BJ (cell line): ENCODE measurements at regions not wholly inside any gene's neighbourhood (a gene's known extent, or its start where the extent isn't known, plus 50 kb on each side); places are given as distances from the start of the nearest gene placed in this dataset.

ENCODE experiments used
- CTCF ChIA-PET: fragments of 350-600 bp; formaldehyde crosslinking; extraction: SDS; loops from one replicate; lab custom pipeline; 2021; ENCODE audit warnings: antibody characterized with exemption, inconsistent platforms; lab: Yijun Ruan, JAX
- POLR2A ChIA-PET: fragments of 300-600 bp; sonication (Branson Sonifier 250); formaldehyde crosslinking; extraction: SDS; loops from one replicate; lab custom pipeline; 2021; ENCODE audit warnings: antibody characterized with exemption; lab: Charles Lee
- DNase-seq: peaks from one replicate; pipeline ENCODE4 v3.0.0-alpha.2; 2011; ENCODE audit warnings: low read depth
- H3K27me3 ChIP-seq: 2 replicates; pipeline ENCODE4 v1.6.0; 2011; ENCODE audit warnings: low read length; ENCODE audit not compliant: control insufficient read depth, insufficient read depth
- H3K36me3 ChIP-seq: 2 replicates; pipeline ENCODE4 v1.5.1; 2011; ENCODE audit warnings: low read length; ENCODE audit not compliant: control insufficient read depth, insufficient read depth
- H3K4me3 ChIP-seq: 2 replicates; pipeline ENCODE4 v1.5.1; 2011; ENCODE audit warnings: low read depth, mild to moderate bottlenecking, control low read depth, low read length
- CTCF ChIP-seq: IDR thresholded peaks from 2 replicates; pipeline ENCODE4 v1.5.1; 2011; ENCODE audit warnings: low read depth, mild to moderate bottlenecking, control low read depth, inconsistent platforms, low read length, moderate library complexity; ENCODE audit not compliant: insufficient read depth

- H3K27me3 ChIP-seq: no peaks in the 10 kb centered on the region
- H3K4me3 ChIP-seq: no peak overlapping the region
- TF ChIP-seq CTCF: no peak
- no peaks in the 10 kb centered on the region for H3K36me3 ChIP-seq
- DNase-seq: no peak
- POLR2A ChIA-PET: no interaction called here
- CTCF ChIA-PET: no interaction called here
Measured at GRCh38 chr10:78202386-78202785, 168.7 kb downstream of the RPS24 start.

- DNase-seq: no peak
- no peak for TF ChIP-seq CTCF
- no peaks in the 10 kb centered on the region for H3K36me3 ChIP-seq
- ChIA-PET POLR2A (no interaction called here), CTCF (no interaction called here)
- H3K27me3 ChIP-seq: no peaks in the 10 kb centered on the region
- H3K4me3 ChIP-seq: no peak overlapping the region
Measured at GRCh38 chr10:78203915-78204818, 170.5 kb downstream of the RPS24 start.

GRCh38 chr10:78205457-78206016 is 171.9 kb downstream of the RPS24 start:
- no peak overlapping the region for H3K4me3 ChIP-seq
- no peaks in the 10 kb centered on the region for H3K36me3 ChIP-seq
- no peak for TF ChIP-seq CTCF
- no peak for DNase-seq
- ChIA-PET CTCF (interaction anchor here (0.5 to 1.8 kb wide), 5 partner anchors 136 to 991 kb away, joined by 3 to 4 read pairs (median 3); no protein-coding TSS in a partner anchor), POLR2A (no interaction called here)
- no peaks in the 10 kb centered on the region for H3K27me3 ChIP-seq

GRCh38 chr10:78207216-78207615 is 173.6 kb downstream of the RPS24 start:
- ChIA-PET CTCF (interaction anchor here (1.8 kb wide), 2 partner anchors 450 to 990 kb away, joined by 4 to 6 read pairs; no protein-coding TSS in a partner anchor), POLR2A (no interaction called here)
- DNase-seq: no peak
- H3K4me3 ChIP-seq: peak overlapping the region; percentile 0; the same call in 1 of the 2 replicates
- TF ChIP-seq CTCF: no peak
- no peaks in the 10 kb centered on the region for H3K36me3 ChIP-seq
- no peaks in the 10 kb centered on the region for H3K27me3 ChIP-seq

- TF ChIP-seq CTCF: no peak
- no peak overlapping the region for H3K4me3 ChIP-seq
- no peaks in the 10 kb centered on the region for H3K36me3 ChIP-seq
- CTCF ChIA-PET: interaction anchor here (1.8 to 3.6 kb wide), 2 partner anchors 160 to 989 kb away, joined by 6 to 11 read pairs; no protein-coding TSS in a partner anchor
- POLR2A ChIA-PET: no interaction called here
- no peak for DNase-seq
- H3K27me3 ChIP-seq: no peaks in the 10 kb centered on the region
Measured at GRCh38 chr10:78207776-78208175, 174.1 kb downstream of the RPS24 start.
